Caco-2 (cell line): ENCODE measurements at regions not wholly inside any gene's neighbourhood (a gene's known extent, or its start where the extent isn't known, plus 50 kb on each side); places are given as distances from the start of the nearest gene placed in this dataset.
"Not testable (repeated sequence)": the region's sequence is repeated elsewhere in the genome, so short reads cannot be mapped to it uniquely, and the experiment has no call there.

ENCODE experiments used
- BruUV-seq: library from RNA; stranded (reverse); fragments of 400-500 nt; replicated peaks from 2 replicates; lab custom pipeline; 2021; lab: Mats Ljungman, UMichigan
- CTCF ChIA-PET: fragments of 300-600 bp; sonication (Branson Sonifier 250); formaldehyde crosslinking; loops from one replicate; lab custom pipeline; 2022; ENCODE audit warnings: antibody characterized with exemption; lab: Charles Lee
- POLR2A ChIA-PET: fragments of 300-600 bp; sonication (Branson Sonifier 250); formaldehyde crosslinking; loops from one replicate; lab custom pipeline; 2022; ENCODE audit warnings: antibody characterized with exemption; lab: Charles Lee
- DNase-seq, 2 experiments: peaks; one replicate each; pipeline versions ENCODE4 v3.0.0 to v3.0.0-alpha.2; 2020 to 2022
- H3K27me3 ChIP-seq: replicated peaks from 2 replicates; pipeline ENCODE4 v1.6.0; 2011; ENCODE audit warnings: low read length; ENCODE audit not compliant: control insufficient read depth, insufficient read depth
- H3K36me3 ChIP-seq: 2 replicates; pipeline ENCODE4 v1.5.1; 2011; ENCODE audit warnings: low read length; ENCODE audit not compliant: control insufficient read depth, insufficient read depth
- H3K4me1 ChIP-seq: fragments of 250-450 bp; sonication (Bioruptor Pico); 2 replicates; pipeline ENCODE4 v1.5.1; 2020; ENCODE audit warnings: mild to moderate bottlenecking
- H3K4me3 ChIP-seq: 2 replicates; pipeline ENCODE4 v1.5.1; 2011; ENCODE audit warnings: low read depth, mild to moderate bottlenecking, control low read depth, low read length
- H3K9me3 ChIP-seq: fragments of 250-450 bp; sonication (Bioruptor Pico); 2 replicates; pipeline ENCODE4 v1.5.1; 2020; ENCODE audit warnings: mild to moderate bottlenecking, moderate library complexity
- H3K27ac Mint-ChIP-seq: one replicate; pipeline ENCODE4 v1.8.0; 2022; ENCODE audit warnings: mixed read lengths; ENCODE audit not compliant: unreplicated experiment
- H3K27me3 Mint-ChIP-seq: one replicate; pipeline ENCODE4 v1.8.0; 2022; ENCODE audit warnings: mixed read lengths; ENCODE audit not compliant: insufficient read depth, unreplicated experiment
- H3K36me3 Mint-ChIP-seq: one replicate; pipeline ENCODE4 v1.8.0; 2022; ENCODE audit warnings: mild to moderate bottlenecking, mixed read lengths; ENCODE audit not compliant: insufficient read depth, unreplicated experiment
- H3K4me1 Mint-ChIP-seq: one replicate; pipeline ENCODE4 v1.8.0; 2022; ENCODE audit warnings: low read depth, mixed read lengths; ENCODE audit not compliant: unreplicated experiment
- H3K4me3 Mint-ChIP-seq: one replicate; pipeline ENCODE4 v1.8.0; 2022; ENCODE audit warnings: mild to moderate bottlenecking, moderate library complexity, mixed read lengths; ENCODE audit not compliant: unreplicated experiment
- H3K9me3 Mint-ChIP-seq: one replicate; pipeline ENCODE4 v1.8.0; 2022; ENCODE audit warnings: mixed read lengths; ENCODE audit not compliant: unreplicated experiment
- intact Hi-C: fragments of 100-400 bp; cut with micrococcal nuclease; formaldehyde crosslinking; loops from one replicate; pipeline ENCODE4 v1.10.0; 2022; ENCODE audit not compliant: unreplicated experiment
- TF ChIP-seq, protein P1 (sequence below), 2 experiments: fragments of 200-600 bp in 1 of 2; IDR thresholded peaks; 1 replicate in 1 of 2; 2 replicates in 1 of 2; pipeline versions ENCODE4 v1.5.1 to v1.8.0; 2011 to 2022; ENCODE audit warnings: antibody characterized with exemption in 1 of 2, control low read depth in 1 of 2, inconsistent platforms in 1 of 2, low read depth in 1 of 2, low read length in 1 of 2, mild to moderate bottlenecking in 1 of 2, moderate library complexity in 1 of 2; ENCODE audit not compliant: insufficient read depth in 1 of 2, severe bottlenecking in 1 of 2, unreplicated experiment in 1 of 2

DNA sequence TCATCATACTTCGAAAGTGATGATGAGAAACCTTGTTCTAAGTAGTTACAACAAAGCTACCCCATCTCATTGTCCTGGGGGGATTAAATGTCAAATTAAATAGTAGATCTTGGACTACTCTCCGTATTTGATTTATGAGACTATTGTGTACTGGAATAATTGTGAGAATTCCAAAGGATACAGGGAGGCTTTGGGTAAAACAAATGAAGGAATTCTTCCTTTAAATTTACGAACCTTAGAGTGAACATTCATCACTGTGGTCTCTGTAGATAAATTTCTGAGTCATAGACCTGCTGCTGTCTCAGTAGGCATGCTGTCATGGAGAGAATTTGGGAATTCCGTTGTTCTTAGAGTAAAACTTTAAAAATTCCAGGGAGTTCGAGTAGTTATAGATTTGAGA lies 836.2 kb downstream of the DNAH5 start:
- TF ChIP-seq, protein P1, sequence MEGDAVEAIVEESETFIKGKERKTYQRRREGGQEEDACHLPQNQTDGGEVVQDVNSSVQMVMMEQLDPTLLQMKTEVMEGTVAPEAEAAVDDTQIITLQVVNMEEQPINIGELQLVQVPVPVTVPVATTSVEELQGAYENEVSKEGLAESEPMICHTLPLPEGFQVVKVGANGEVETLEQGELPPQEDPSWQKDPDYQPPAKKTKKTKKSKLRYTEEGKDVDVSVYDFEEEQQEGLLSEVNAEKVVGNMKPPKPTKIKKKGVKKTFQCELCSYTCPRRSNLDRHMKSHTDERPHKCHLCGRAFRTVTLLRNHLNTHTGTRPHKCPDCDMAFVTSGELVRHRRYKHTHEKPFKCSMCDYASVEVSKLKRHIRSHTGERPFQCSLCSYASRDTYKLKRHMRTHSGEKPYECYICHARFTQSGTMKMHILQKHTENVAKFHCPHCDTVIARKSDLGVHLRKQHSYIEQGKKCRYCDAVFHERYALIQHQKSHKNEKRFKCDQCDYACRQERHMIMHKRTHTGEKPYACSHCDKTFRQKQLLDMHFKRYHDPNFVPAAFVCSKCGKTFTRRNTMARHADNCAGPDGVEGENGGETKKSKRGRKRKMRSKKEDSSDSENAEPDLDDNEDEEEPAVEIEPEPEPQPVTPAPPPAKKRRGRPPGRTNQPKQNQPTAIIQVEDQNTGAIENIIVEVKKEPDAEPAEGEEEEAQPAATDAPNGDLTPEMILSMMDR (IDR thresholded peaks at IDR 0.05; ENCODE audit: insufficient read depth in 1 of 2, low read depth in 1 of 2, low read length in 1 of 2, severe bottlenecking in 1 of 2, unreplicated experiment in 1 of 2), result no peak
- Mint-ChIP-seq H3K27me3 (peaks cover 3% of the 10 kb centered on the region), H3K27ac (no peak overlapping the region), H3K36me3 (no peaks in the 10 kb centered on the region), H3K4me1 (no peaks in the 10 kb centered on the region), H3K9me3 (no peaks in the 10 kb centered on the region), H3K4me3 (no peak overlapping the region)
- BruUV-seq, result no TSS peak
- Histone ChIP-seq H3K36me3 (no peaks in the 10 kb centered on the region), H3K9me3 (no peaks in the 10 kb centered on the region), H3K4me3 (no peak overlapping the region), H3K27me3 (no peaks in the 10 kb centered on the region), H3K4me1 (no peaks in the 10 kb centered on the region)
- intact Hi-C loops, result no loop called here
- no peak for DNase-seq
- POLR2A ChIA-PET, result no interaction called here
- CTCF ChIA-PET, result no interaction called here

DNA sequence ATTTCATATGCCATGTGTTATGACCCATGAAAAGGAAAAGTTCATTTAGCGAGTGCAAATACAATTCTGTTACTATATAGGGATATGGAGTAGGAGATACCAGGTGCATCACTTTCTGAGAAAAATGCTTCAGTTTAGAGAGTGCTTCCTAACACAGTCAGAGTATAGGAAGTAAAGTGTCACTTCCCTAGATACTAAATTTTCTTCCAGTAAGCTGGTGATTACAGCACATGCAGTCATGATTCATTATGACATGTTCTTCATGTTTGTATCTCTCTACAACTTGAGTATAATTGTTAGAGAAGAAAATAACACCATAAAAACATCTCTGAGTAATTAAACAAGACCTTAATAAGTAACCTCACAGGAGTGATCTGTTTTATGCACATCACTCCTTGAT lies 837.0 kb downstream of the DNAH5 start:
- CTCF ChIA-PET, result no interaction called here
- Histone ChIP-seq H3K9me3 (no peaks in the 10 kb centered on the region), H3K27me3 (no peaks in the 10 kb centered on the region), H3K36me3 (no peaks in the 10 kb centered on the region), H3K4me1 (no peaks in the 10 kb centered on the region), H3K4me3 (no peak overlapping the region)
- Mint-ChIP-seq H3K27me3 (peaks cover 3% of the 10 kb centered on the region), H3K27ac (no peak overlapping the region), H3K36me3 (no peaks in the 10 kb centered on the region), H3K4me3 (no peak overlapping the region), H3K9me3 (no peaks in the 10 kb centered on the region), H3K4me1 (no peaks in the 10 kb centered on the region)
- intact Hi-C loops, result no loop called here
- TF ChIP-seq, protein P1 (IDR thresholded peaks at IDR 0.05; ENCODE audit: insufficient read depth in 1 of 2, low read depth in 1 of 2, low read length in 1 of 2, severe bottlenecking in 1 of 2, unreplicated experiment in 1 of 2), result no peak
- BruUV-seq, result no TSS peak
- POLR2A ChIA-PET, result no interaction called here
- DNase-seq, result no peak

DNA sequence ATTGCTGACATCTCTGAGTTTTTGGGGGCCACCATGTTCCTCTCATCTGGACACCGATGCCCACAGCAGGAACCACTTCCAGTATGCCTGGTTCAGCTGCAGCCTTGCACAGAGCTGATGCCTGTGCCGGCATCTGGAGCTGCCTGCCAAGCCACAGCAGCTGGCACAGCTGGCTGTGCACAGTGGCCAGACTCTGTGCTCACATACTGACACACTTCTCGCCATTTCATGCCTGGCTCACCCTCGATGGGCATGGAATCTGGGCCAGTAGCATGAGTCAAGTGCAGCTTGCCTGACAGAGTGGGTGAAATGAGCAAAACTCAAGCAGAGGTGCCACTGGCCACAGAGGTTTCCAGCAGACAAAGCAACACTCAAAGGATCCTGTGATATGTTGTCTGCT lies 863.4 kb downstream of the DNAH5 start:
- peaks cover 26% of the 10 kb centered on the region for H3K9me3 Mint-ChIP-seq
- H3K36me3 ChIP-seq, result no peaks in the 10 kb centered on the region
- no TSS peak for BruUV-seq
- no peaks in the 10 kb centered on the region for H3K4me1 Mint-ChIP-seq
- intact Hi-C loops, result no loop called here
- H3K9me3 ChIP-seq, result no peaks in the 10 kb centered on the region
- H3K4me3 ChIP-seq, result no peak overlapping the region
- H3K4me3 Mint-ChIP-seq, result no peak overlapping the region
- TF ChIP-seq, protein P1 (IDR thresholded peaks at IDR 0.05; ENCODE audit: insufficient read depth in 1 of 2, low read depth in 1 of 2, low read length in 1 of 2, severe bottlenecking in 1 of 2, unreplicated experiment in 1 of 2), result no peak
- DNase-seq, result no peak
- no peaks in the 10 kb centered on the region for H3K27me3 Mint-ChIP-seq
- ChIA-PET POLR2A (no interaction called here), CTCF (no interaction called here)
- no peaks in the 10 kb centered on the region for H3K27me3 ChIP-seq
- no peaks in the 10 kb centered on the region for H3K4me1 ChIP-seq
- H3K36me3 Mint-ChIP-seq, result no peaks in the 10 kb centered on the region
- no peak overlapping the region for H3K27ac Mint-ChIP-seq

GRCh38 chr5:13072936-13073335 lies 871.6 kb downstream of the DNAH5 start:
- H3K4me3 Mint-ChIP-seq, CTCF ChIA-PET, H3K4me1 ChIP-seq, H3K4me3 ChIP-seq, H3K4me1 Mint-ChIP-seq, H3K27me3 Mint-ChIP-seq, POLR2A ChIA-PET, H3K36me3 ChIP-seq, H3K36me3 Mint-ChIP-seq, H3K27me3 ChIP-seq, BruUV-seq, H3K27ac Mint-ChIP-seq: not testable (repeated sequence)
- intact Hi-C loops, result loop anchor here (1.0 kb wide), 1 partner anchor 8 kb away; no protein-coding TSS in a partner anchor
- peaks cover 31% of the 10 kb centered on the region for H3K9me3 ChIP-seq
- peak; percentile 65 to 66 for DNase-seq
- H3K9me3 Mint-ChIP-seq, result peaks cover 38% of the 10 kb centered on the region
